HG02763 (cell line): ENCODE measurements at regions not wholly inside any gene's neighbourhood (a gene's known extent, or its start where the extent isn't known, plus 50 kb on each side); places are given as distances from the start of the nearest gene placed in this dataset.
"Not testable (repeated sequence)": the region's sequence is repeated elsewhere in the genome, so short reads cannot be mapped to it uniquely, and the experiment has no call there.

ENCODE experiments used
- ATAC-seq: cut with Tn5 transposase; IDR thresholded peaks from one replicate; pipeline ENCODE4 v1.9.1; 2021; ENCODE audit warnings: mild to moderate bottlenecking, moderate library complexity; ENCODE audit not compliant: unreplicated experiment

DNA sequence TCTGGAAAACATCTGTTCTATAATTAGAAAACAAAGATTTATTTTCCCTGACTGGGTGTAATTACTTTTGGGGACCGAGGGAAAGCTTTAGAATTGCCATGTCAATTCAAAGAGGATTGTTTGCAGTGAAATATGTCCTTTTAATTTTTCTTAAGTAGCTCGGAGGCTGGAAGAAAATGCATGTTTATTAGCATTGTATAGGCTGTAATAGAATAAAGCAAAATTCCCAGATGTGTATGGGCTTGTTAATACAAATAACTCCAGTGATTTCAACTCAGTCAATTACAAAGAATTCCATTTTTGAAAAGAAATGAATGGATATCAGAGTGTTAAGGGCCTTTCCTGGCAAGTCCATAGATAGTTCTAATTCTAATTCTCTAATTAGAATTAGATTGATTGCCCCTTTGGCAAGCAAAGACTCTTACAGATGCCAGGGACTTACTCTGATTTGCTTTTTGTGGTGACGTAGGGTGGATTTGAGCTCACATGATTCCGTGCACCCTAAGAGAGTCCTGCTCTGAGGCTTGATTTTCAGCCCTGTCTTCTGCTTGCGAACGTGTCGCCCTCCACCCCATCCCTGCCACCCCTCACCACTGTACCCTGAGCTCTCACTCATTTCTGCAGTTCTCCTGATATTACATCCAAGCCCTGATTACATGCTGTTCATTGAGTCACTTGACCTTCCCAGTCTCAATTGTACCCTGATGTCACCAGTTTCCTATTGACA, 70.0 kb upstream of the FAM20A start:
- ATAC-seq = no peak

DNA sequence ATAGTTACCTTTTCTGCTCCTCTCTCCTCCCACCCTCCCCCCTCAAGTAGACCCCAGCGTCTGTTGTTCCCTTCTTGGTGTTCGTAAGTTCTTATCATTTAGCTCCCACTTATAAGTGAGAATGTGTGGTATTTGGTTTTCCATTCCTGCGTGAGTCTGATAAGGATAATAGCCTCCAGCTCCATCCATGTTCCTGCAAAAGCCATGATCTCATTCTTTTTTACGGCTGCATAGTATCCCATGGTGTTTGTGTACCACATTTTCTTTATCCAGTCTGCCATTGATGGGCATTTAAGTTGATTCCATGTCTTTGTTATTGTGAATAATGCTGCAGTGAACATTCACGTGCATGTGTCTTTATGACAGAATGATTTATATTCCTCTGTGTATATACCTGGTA, 65.3 kb upstream of the FAM20A start:
- not testable (repeated sequence) for ATAC-seq

DNA sequence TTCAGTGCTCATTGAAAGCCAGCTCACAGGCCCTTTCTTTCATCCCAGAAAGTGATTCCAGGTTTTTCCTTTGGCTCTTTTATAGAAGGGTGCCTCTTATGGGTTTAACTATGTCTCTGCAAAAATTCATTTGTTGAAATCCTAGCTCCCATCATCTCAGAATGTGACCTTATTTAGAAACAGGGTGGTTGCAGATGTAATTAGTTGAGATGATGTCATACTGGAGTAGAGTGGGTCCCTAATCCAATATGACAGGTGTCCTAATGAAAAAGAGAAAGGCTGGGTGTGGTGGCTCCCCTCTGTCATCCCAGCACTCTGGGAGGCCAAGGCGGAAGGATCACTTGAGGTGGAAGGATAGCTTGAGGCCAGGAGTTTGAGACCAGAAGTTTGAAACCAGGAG, 64.2 kb upstream of the FAM20A start:
- ATAC-seq = no peak

DNA sequence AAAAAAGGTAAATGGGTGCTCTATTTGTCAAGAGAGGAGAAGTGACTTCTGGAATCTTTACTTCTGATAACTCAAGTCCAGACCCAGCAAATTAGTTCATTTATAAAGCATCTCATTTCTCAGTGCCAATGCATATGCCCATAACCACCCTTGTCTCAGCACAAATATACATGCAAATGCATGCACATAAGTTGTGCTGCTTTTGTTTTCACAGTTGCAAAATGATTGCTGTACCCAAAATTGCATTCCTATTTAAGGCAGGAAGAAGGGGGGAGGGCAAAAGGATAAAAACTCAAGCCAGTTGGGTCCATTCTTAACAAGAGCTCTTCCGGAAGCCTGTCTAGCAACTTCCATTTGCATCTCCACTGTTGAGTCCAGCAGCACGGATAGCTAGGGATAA, 61.3 kb upstream of the FAM20A start:
- no peak for ATAC-seq

DNA sequence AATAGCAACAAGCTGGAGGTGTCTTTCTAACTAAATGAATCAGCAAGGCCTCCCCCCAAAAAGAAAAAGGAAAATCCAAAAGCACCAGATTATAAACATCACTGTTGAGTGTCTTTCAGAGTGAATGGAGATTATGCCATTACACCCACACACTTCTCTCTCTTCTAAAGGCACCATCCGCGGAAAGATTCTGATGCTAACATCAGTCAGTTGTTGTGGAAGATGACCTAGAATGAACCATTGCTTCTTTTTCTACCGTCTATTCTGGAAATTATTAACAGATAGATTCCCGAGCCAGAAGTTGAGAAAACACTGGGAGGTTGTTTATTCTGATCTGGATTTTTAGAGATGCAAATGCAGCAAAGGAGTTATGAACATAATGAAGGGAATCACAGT, 60.9 kb upstream of the FAM20A start:
- no peak for ATAC-seq

DNA sequence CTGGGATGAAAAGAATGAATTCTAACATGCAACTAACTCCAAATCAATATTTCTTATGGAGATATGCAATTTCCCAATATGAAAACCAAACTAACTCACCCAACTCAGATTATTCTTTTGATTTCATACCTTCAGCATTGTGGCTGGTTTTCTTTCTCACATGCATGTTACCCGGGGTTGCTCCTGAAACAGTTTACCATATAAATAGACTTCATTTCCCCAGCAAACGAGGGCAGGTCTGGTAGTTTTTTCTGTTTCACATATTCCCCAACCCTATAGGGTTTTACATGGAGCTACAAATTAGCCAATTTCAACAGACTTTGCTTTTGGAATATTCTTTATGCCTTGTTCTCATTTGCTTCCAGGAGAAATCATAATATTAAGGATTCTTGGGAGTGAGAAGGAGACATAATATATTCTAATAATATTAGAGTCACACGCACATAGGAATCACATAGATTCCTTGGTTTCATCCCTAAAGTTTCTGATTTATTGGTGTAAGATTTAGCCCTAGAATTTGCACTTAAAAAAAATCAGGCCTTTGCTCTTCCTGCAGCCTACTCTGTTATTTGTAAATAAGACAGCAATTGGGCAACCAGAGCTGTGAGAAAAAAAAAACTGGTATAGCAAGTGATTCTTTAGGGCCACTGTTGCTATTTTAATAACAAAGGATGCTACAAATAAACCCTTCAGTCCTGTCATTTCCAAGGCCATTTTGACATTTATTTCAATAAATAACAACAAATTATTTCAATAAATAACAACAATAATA, 60.3 kb upstream of the FAM20A start:
- no peak for ATAC-seq

DNA sequence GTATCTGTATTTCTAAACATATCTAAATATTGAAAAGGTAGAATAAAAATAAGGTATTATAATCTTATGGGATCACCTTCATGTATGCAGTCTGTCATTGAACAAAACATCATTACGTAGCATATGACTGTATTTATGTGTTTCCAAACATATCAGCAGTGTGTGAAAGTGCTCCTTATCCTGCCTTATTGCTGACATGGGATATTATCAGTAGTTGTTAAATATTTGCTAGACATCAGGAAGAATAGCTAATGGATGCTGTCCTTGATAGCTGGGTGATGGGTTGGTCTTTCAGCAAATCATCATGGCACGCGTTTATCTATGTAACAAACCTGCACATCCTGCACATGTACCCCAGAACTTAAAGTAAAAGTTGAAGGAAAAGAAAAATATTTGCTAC, 59.1 kb upstream of the FAM20A start:
- no peak for ATAC-seq

DNA sequence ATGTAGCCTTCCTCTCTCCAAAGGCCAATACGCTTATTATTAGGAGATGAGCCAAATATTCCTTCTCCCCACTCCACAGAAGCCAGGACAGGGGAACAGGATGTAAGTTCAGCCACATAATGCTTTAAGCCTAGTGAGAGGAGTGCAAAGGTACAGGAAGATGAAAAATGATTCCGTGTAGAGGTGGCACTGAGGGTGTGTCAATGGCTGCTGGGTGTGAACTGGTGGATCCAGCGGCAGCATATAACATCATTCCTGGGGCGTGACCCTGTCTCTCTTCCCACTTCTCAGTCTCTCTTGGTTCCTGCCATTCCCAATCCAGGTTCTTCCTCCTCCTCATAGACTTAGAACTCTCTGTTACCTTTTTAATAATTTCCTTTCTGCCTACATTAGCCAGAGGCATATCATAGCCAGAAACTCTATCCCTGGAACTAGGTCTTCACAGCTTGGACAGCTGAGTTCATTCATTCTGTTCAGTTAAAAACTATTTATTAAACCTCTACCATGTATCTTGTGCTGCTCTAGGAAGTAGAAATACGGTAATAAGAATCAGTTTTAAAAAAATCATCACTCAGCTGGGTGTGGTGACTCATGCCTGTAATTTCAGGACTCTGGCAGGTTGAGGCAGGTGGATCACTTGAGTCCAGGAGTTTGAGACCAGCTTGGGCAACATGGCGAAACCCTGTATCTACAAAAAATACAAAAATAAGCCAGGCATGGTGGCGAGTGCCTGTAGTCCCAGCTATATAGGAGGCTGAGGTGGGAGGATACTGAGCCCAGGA, 58.0 kb upstream of the FAM20A start:
- no peak for ATAC-seq

DNA sequence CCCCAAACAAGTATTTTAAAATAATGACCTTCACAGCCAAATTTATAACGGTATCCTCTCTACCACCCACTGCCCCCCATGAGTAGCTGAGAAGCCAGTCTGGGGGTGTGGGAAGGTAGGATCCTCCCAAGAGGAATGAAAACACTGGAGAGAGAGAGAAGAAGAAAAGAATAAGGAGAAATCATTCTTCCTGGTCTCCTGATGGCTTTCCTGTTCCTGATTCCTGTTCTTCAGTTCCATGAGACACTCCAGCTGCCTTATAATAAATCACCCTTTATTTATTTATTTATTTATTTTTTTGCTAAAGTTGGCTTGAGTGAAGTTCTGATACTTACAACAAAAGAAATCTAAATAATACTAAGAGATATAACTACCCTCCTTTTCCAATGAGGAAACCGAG, 56.4 kb upstream of the FAM20A start:
- ATAC-seq = no peak

DNA sequence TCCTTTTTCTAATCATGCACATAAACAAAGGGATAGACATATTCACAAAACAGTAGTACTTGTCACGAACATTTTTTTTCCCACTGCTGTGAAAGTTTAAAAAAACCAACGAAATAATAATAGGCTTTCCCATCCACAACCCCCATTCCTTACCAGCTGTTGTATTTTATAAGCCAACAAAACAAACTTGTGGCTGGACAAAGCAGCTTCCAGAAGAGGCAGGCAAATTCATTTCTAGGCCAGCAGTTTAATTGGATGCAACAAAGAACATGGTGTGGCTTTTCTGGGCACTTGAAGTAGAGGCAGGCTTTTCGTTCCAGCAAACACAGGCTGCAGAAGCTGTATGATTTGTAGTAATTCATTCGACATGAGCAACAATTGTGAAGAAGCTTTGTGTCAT, 56.0 kb upstream of the FAM20A start:
- ATAC-seq = no peak

DNA sequence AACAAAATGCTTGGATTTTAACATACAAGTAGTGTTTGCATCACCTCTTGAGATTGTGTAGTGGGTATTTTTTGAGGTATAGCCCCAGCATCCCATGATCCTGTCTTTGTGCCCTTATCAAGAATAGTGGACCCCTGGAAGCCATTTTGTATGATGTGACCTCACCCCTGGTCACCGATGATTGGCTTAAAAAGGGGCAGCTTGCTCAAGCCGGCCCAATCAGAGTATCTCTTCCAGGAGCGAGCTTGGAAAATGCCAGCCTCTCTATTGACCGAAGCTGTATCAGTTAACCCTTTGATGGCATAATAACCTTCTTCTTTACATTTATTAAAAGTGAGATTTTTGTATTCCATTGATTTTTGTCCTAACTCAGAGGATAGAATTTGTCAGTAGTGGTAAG, 55.5 kb upstream of the FAM20A start:
- no peak for ATAC-seq
